Esophagus squamous epithelium (tissue), 5 donors: ENCODE measurements at regions not wholly inside any gene's neighbourhood (a gene's known extent, or its start where the extent isn't known, plus 50 kb on each side); places are given as distances from the start of the nearest gene placed in this dataset.
A peak's percentile ranks its signal among the peaks of the same experiment; 100 is the strongest.
"Not testable (repeated sequence)": the region's sequence is repeated elsewhere in the genome, so short reads cannot be mapped to it uniquely, and the experiment has no call there.

Experiments used
- DNase-seq: peaks from one replicate; lab custom pipeline; 2025; lab: John Stamatoyannopoulos, UW
- H3K27ac ChIP-seq, 4 donors: fragments of 200-600 bp; sonication (generic); one replicate each; pipeline ENCODE4 v1.5.1; 2016 to 2019; ENCODE audit warnings: mild to moderate bottlenecking in 1 of 4
- H3K27me3 ChIP-seq, 4 donors: fragments of 200-600 bp; sonication (generic); 1 replicate in 3 of 4; 2 replicates in 1 of 4; pipeline versions ENCODE4 v1.5.1 to v1.6.0; 2017 to 2021; ENCODE audit warnings: antibody characterized with exemption in 1 of 4
- H3K36me3 ChIP-seq, 3 donors: fragments of 200-600 bp; sonication (generic); one replicate each; pipeline ENCODE4 v1.5.1; 2016 to 2019
- H3K4me1 ChIP-seq, 3 donors: fragments of 200-600 bp; sonication (generic); one replicate each; pipeline ENCODE4 v1.5.1; 2017 to 2019
- H3K4me3 ChIP-seq, 4 donors: fragments of 200-600 bp; sonication (generic); 1 replicate in 3 of 4; 2 replicates in 1 of 4; pipeline ENCODE4 v1.5.1; 2016 to 2019; ENCODE audit warnings: mild to moderate bottlenecking in 2 of 4, moderate library complexity in 1 of 4
- H3K9me3 ChIP-seq, 3 donors: fragments of 200-600 bp; sonication (generic); one replicate each; pipeline ENCODE4 v1.5.1; 2016 to 2019
- POLR2A ChIP-seq, 4 donors: fragments of 450-650 bp; IDR thresholded peaks; one replicate each; pipeline ENCODE4 v1.6.1; 2017; ENCODE audit warnings: antibody characterized with exemption in 4 of 4, mild to moderate bottlenecking in 4 of 4, moderate library complexity in 3 of 4
- WGBS, 2 donors: methylation state at CpG; one replicate each; pipeline ENCODE4 v1.1.5; 2018; 5-methylcytosine and 5-hydroxymethylcytosine counted together
- intact Hi-C: fragments of 100-400 bp; cut with DNase I; formaldehyde crosslinking; loops from one replicate; pipeline ENCODE4 v1.15.0; 2022
- TF ChIP-seq, protein P1 (sequence below), 6 experiments: fragments of 450-650 bp in 4 of 6; fragments of 200-600 bp in 2 of 6; sonication (generic) in 2 of 6; IDR thresholded peaks; one replicate each; pipeline ENCODE4 v1.5.1; 2016 to 2019; ENCODE audit warnings: antibody characterized with exemption in 6 of 6, mild to moderate bottlenecking in 4 of 6, moderate library complexity in 4 of 6
- donor health status: DM: yes; HTN: yes; CAD: no.

DNA sequence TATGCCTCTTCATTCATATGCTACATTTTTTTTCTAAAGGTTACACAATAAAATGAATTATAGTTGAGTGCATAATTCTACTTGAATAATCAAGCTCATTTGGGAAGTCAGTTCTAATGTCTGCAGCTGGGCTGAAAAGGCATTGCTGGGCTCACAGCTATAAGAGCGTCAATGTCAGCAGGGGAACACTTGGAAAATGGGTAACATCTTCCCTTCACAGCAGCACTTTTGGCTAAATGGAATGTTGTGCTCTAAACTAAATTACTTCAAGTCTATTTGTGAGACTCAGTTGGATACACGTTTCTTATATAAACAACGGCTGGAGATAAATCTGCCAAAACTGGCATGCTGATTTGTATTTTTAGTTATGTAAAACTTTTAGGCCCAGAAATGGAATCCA is 357.8 kb downstream of the TBL1XR1 start:
- intact Hi-C loops: no loop called here
- TF ChIP-seq POLR2A (IDR thresholded peaks at IDR 0.05): no peak
- TF ChIP-seq, protein P1, sequence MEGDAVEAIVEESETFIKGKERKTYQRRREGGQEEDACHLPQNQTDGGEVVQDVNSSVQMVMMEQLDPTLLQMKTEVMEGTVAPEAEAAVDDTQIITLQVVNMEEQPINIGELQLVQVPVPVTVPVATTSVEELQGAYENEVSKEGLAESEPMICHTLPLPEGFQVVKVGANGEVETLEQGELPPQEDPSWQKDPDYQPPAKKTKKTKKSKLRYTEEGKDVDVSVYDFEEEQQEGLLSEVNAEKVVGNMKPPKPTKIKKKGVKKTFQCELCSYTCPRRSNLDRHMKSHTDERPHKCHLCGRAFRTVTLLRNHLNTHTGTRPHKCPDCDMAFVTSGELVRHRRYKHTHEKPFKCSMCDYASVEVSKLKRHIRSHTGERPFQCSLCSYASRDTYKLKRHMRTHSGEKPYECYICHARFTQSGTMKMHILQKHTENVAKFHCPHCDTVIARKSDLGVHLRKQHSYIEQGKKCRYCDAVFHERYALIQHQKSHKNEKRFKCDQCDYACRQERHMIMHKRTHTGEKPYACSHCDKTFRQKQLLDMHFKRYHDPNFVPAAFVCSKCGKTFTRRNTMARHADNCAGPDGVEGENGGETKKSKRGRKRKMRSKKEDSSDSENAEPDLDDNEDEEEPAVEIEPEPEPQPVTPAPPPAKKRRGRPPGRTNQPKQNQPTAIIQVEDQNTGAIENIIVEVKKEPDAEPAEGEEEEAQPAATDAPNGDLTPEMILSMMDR (IDR thresholded peaks at IDR 0.05): no peak
- Histone ChIP-seq H3K27me3 (no peaks in the 10 kb centered on the region), H3K4me3 (no peak overlapping the region), H3K36me3 (no peaks in the 10 kb centered on the region), H3K9me3 (no peaks in the 10 kb centered on the region), H3K27ac (no peak overlapping the region), H3K4me1 (no peaks in the 10 kb centered on the region)
- DNase-seq: no peak
- WGBS, 2 donors: 82 to 84% methylated on average over 3 of the region's 3 CpGs

DNA sequence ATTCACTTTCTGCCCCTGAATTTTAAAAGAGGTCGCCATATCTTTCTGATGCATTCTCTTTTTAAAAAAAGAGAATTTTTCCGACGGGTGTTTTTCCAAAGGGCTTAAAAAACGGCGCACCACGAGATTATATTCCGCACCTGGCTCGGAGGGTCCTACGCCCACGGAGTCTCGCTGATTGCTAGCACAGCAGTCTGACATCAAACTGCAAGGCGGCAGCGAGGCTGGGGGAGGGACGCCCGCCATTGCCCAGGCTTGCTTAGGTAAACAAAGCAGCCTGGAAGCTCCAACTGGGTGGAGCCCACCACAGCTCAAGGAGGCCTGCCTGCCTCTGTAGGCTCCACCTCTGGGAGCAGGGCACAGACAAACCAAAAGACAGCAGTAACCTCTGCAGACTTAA is 370.0 kb downstream of the TBL1XR1 start:
- H3K9me3 ChIP-seq, intact Hi-C loops, H3K4me1 ChIP-seq, H3K36me3 ChIP-seq, H3K4me3 ChIP-seq, H3K27ac ChIP-seq, H3K27me3 ChIP-seq, DNase-seq: not testable (repeated sequence)
- 71 to 88% methylated on average over 8 to 15 of the region's 15 CpGs for WGBS, 2 donors

DNA sequence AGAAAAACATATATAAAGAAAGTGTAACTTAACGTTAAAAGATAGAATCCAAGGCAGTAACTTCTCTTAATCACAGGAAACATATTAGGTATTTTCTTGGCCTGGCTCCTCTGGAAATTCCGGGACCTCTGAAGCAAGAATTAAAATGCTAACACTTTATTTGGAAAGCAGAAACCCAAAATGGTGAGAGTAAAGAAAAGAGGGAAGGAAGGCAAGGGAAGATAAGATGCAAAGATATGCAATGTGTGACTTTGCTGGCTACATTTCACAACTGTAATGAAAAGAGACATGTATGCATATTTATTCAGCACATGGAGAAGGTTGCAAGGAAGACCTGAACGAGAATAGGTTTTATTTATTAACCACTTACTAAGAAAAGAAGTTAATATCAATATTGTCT is 372.5 kb downstream of the TBL1XR1 start:
- Histone ChIP-seq H3K4me3 (no peak overlapping the region), H3K9me3 (no peaks in the 10 kb centered on the region), H3K36me3 (no peaks in the 10 kb centered on the region), H3K27me3 (no peaks in the 10 kb centered on the region), H3K4me1 (no peaks in the 10 kb centered on the region), H3K27ac (no peak overlapping the region)
- TF ChIP-seq, protein P1 (IDR thresholded peaks at IDR 0.05): no peak
- no peak for TF ChIP-seq POLR2A (IDR thresholded peaks at IDR 0.05)
- intact Hi-C loops: no loop called here
- DNase-seq: no peak
- WGBS, 2 donors: 38 to 42% methylated on average over 2 to 3 of the region's 3 CpGs

DNA sequence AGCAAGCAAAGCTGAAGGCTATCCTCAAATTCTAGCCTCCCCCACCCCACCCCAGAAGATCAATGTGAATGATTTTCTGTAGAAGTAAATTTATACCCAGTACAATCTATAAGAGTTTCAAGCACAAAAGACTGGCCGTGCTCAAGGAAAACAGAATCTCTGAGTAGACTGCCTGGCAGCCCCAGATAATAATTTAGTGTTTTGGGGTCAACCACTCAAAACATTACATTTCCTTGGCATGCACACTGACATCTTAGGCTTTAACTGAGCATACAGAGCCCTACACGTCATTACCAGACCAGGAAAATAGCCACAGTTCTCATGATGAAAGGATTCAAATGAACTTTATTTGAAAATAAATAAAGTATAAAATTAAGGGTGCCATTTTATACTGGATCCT is 376.5 kb downstream of the TBL1XR1 start:
- H3K27ac ChIP-seq: no peak overlapping the region
- H3K4me3 ChIP-seq: no peak overlapping the region
- TF ChIP-seq, protein P1 (IDR thresholded peaks at IDR 0.05): no peak
- no peak for TF ChIP-seq POLR2A (IDR thresholded peaks at IDR 0.05)
- intact Hi-C loops: no loop called here
- no peaks in the 10 kb centered on the region for H3K27me3 ChIP-seq
- H3K9me3 ChIP-seq: no peaks in the 10 kb centered on the region
- 67 to 74% methylated on average over 2 of the region's 2 CpGs for WGBS, 2 donors
- H3K4me1 ChIP-seq: no peaks in the 10 kb centered on the region
- H3K36me3 ChIP-seq: no peaks in the 10 kb centered on the region
- no peak for DNase-seq

DNA sequence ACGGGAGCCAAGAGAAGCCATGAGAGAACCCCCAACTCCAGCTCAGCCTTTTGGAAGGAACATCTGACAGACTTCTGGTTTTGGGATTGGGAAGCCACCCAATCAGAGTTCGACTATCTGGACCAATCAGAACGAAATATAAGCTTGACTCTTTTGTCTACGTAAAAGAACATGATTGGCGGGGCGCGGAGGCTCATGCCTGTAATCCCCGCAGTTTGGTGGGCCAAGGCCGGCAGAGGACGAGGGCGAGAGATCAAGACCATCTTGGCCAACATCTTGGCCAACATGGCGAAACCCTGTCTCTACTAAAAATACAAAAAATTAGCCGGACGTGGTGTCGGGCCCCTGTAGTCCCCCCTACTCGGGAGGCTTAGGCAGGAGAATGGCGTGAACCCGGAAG is 380.3 kb downstream of the TBL1XR1 start:
- no peak for DNase-seq
- H3K27me3 ChIP-seq: no peaks in the 10 kb centered on the region
- no peaks in the 10 kb centered on the region for H3K36me3 ChIP-seq
- H3K4me3 ChIP-seq: no peak overlapping the region
- 81 to 84% methylated on average over 11 to 17 of the region's 18 CpGs for WGBS, 2 donors
- no peaks in the 10 kb centered on the region for H3K9me3 ChIP-seq
- TF ChIP-seq, protein P1 (IDR thresholded peaks at IDR 0.05): no peak
- TF ChIP-seq POLR2A (IDR thresholded peaks at IDR 0.05): no peak
- H3K4me1 ChIP-seq: no peaks in the 10 kb centered on the region
- intact Hi-C loops: no loop called here
- H3K27ac ChIP-seq: no peak overlapping the region

DNA sequence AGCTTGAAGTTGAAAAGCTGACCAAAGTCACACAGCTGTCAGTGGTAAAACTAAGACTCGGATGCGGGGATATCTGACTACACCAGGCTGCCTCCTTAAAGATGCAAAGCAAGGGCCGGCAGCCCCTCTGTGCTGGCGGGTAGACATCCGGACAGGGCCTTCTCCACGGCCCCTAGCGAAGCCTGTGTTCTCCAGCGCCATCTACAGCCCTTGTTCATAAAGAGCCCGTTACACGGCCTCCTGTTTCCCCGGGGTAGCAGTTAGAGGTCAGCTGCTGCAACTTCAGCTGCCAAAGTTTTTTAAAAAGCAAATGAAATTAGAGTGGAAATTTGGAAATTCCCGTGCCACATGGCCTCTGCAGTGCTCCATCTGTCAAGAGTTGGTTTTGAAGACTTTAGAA is 383.0 kb downstream of the TBL1XR1 start:
- H3K27ac ChIP-seq: no peak overlapping the region
- no peaks in the 10 kb centered on the region for H3K4me1 ChIP-seq
- no peaks in the 10 kb centered on the region for H3K9me3 ChIP-seq
- TF ChIP-seq POLR2A (IDR thresholded peaks at IDR 0.05): no peak
- TF ChIP-seq, protein P1 (IDR thresholded peaks at IDR 0.05): peak in 1 of 6 experiments; percentile 34
- WGBS, 2 donors: 42 to 57% methylated on average over 12 of the region's 12 CpGs
- no peak for DNase-seq
- H3K27me3 ChIP-seq: no peaks in the 10 kb centered on the region
- no peak overlapping the region for H3K4me3 ChIP-seq
- H3K36me3 ChIP-seq: no peaks in the 10 kb centered on the region
- intact Hi-C loops: no loop called here
